DMS153 (cell line): ENCODE measurements at regions not wholly inside any gene's neighbourhood (a gene's known extent, or its start where the extent isn't known, plus 50 kb on each side); places are given as distances from the start of the nearest gene placed in this dataset.

Experiments used
- DNase-seq: peaks from one replicate; lab custom pipeline; 2025; lab: John Stamatoyannopoulos, UW

GRCh38 chr2:238963161-238963970 lies 115.5 kb downstream of the TWIST2 start:
- no peak for DNase-seq

GRCh38 chr2:238963971-238964328 lies 116.1 kb downstream of the TWIST2 start:
- DNase-seq = no peak

GRCh38 chr2:238964544-238965067 lies 116.7 kb downstream of the TWIST2 start:
- DNase-seq = no peak

GRCh38 chr2:238965371-238966071 lies 117.6 kb downstream of the TWIST2 start:
- no peak for DNase-seq

GRCh38 chr2:238966072-238966937 lies 118.4 kb downstream of the TWIST2 start:
- no peak for DNase-seq

- DNase-seq = no peak
Observed at GRCh38 chr2:238967031-238967977, 119.4 kb downstream of the TWIST2 start.

- no peak for DNase-seq
Observed at GRCh38 chr2:238967978-238968360, 120.1 kb downstream of the TWIST2 start.

- DNase-seq = no peak
Observed at GRCh38 chr2:238968616-238969384, 120.9 kb downstream of the TWIST2 start.

- DNase-seq = no peak
Observed at GRCh38 chr2:238969857-238970256, 122.0 kb downstream of the TWIST2 start.

- DNase-seq = peak; percentile 3
Observed at GRCh38 chr2:238970553-238971081, 122.7 kb downstream of the TWIST2 start.

GRCh38 chr2:238971318-238972145 lies 123.6 kb downstream of the TWIST2 start:
- no peak for DNase-seq

- no peak for DNase-seq
Observed at GRCh38 chr2:238972146-238972445, 124.2 kb downstream of the TWIST2 start.

- DNase-seq = no peak
Observed at GRCh38 chr2:238973038-238973739, 125.3 kb downstream of the TWIST2 start.

- DNase-seq = no peak
Observed at GRCh38 chr2:238974081-238974480, 126.2 kb downstream of the TWIST2 start.

GRCh38 chr2:238974501-238975166 lies 126.7 kb downstream of the TWIST2 start:
- no peak for DNase-seq

GRCh38 chr2:238975408-238975807 lies 127.5 kb downstream of the TWIST2 start:
- DNase-seq = no peak

GRCh38 chr2:238978497-238978896 lies 130.6 kb downstream of the TWIST2 start:
- DNase-seq = no peak

- DNase-seq = no peak
Observed at GRCh38 chr2:238979636-238980035, 131.8 kb downstream of the TWIST2 start.
